GM18519 (cell line): ENCODE measurements at regions not wholly inside any gene's neighbourhood (a gene's known extent, or its start where the extent isn't known, plus 50 kb on each side); places are given as distances from the start of the nearest gene placed in this dataset.

Source experiments
- ATAC-seq: cut with Tn5 transposase; IDR thresholded peaks from one replicate; pipeline ENCODE4 v1.9.1; 2021; ENCODE audit warnings: mild to moderate bottlenecking, moderate library complexity; ENCODE audit not compliant: unreplicated experiment, low FRiP score

- no peak for ATAC-seq
Measured at GRCh38 chr11:109552376-109552775, 130.4 kb downstream of the C11orf87 start.

GRCh38 chr11:109553284-109553683 is 131.3 kb downstream of the C11orf87 start:
- no peak for ATAC-seq

GRCh38 chr11:109554951-109555350 is 133.0 kb downstream of the C11orf87 start:
- no peak for ATAC-seq

GRCh38 chr11:109564241-109564640 is 142.3 kb downstream of the C11orf87 start:
- ATAC-seq = no peak

- no peak for ATAC-seq
Measured at GRCh38 chr11:109582470-109582869, 160.5 kb downstream of the C11orf87 start.

GRCh38 chr11:109584001-109584972 is 162.3 kb downstream of the C11orf87 start:
- no peak for ATAC-seq

- no peak for ATAC-seq
Measured at GRCh38 chr11:109586789-109587188, 164.8 kb downstream of the C11orf87 start.

- ATAC-seq = no peak
Measured at GRCh38 chr11:109590782-109591181, 168.8 kb downstream of the C11orf87 start.

- ATAC-seq = no peak
Measured at GRCh38 chr11:109597336-109597735, 175.3 kb downstream of the C11orf87 start.

GRCh38 chr11:109604481-109605400 is 182.8 kb downstream of the C11orf87 start:
- ATAC-seq = no peak

GRCh38 chr11:109606256-109606655 is 184.3 kb downstream of the C11orf87 start:
- no peak for ATAC-seq

GRCh38 chr11:109609454-109610185 is 187.6 kb downstream of the C11orf87 start:
- no peak for ATAC-seq

- no peak for ATAC-seq
Measured at GRCh38 chr11:109612496-109612895, 190.5 kb downstream of the C11orf87 start.

- ATAC-seq = no peak
Measured at GRCh38 chr11:109619498-109619897, 197.5 kb downstream of the C11orf87 start.

GRCh38 chr11:109629734-109630133 is 207.7 kb downstream of the C11orf87 start:
- ATAC-seq = no peak

- ATAC-seq = no peak
Measured at GRCh38 chr11:109641549-109641948, 219.6 kb downstream of the C11orf87 start.

GRCh38 chr11:109644152-109644551 is 222.2 kb downstream of the C11orf87 start:
- ATAC-seq = no peak

- no peak for ATAC-seq
Measured at GRCh38 chr11:109648804-109649203, 226.8 kb downstream of the C11orf87 start.

GRCh38 chr11:109654091-109654490 is 232.1 kb downstream of the C11orf87 start:
- ATAC-seq = no peak

- ATAC-seq = no peak
Measured at GRCh38 chr11:109658190-109658589, 236.2 kb downstream of the C11orf87 start.
